Nephron (organoid): ENCODE measurements at regions not wholly inside any gene's neighbourhood (a gene's known extent, or its start where the extent isn't known, plus 50 kb on each side); places are given as distances from the start of the nearest gene placed in this dataset.
A peak's percentile ranks its signal among the peaks of the same experiment; 100 is the strongest.

ENCODE experiments used
- H3K27ac Mint-ChIP-seq, 3 experiments: 2 replicates each; pipeline ENCODE4 v1.8.0; 2020; ENCODE audit warnings: mixed read lengths in 3 of 3, mild to moderate bottlenecking in 2 of 3, moderate library complexity in 1 of 3
- H3K27me3 Mint-ChIP-seq: 2 replicates; pipeline ENCODE4 v1.8.0; 2021; ENCODE audit warnings: low read depth, mild to moderate bottlenecking, moderate library complexity, mixed read lengths
- H3K36me3 Mint-ChIP-seq: 2 replicates; pipeline ENCODE4 v1.8.0; 2020; ENCODE audit warnings: low read depth, mixed read lengths
- H3K4me1 Mint-ChIP-seq: 2 replicates; pipeline ENCODE4 v1.8.0; 2020; ENCODE audit warnings: mixed read lengths
- H3K4me3 Mint-ChIP-seq, 3 experiments: 2 replicates each; pipeline ENCODE4 v1.8.0; 2020; ENCODE audit warnings: mild to moderate bottlenecking in 3 of 3, mixed read lengths in 3 of 3, moderate library complexity in 2 of 3
- H3K9me3 Mint-ChIP-seq: 2 replicates; pipeline ENCODE4 v1.8.0; 2020; ENCODE audit warnings: mixed read lengths
- CTCF ChIP-seq, 3 experiments: fragments of 200-600 bp; sonication (generic); IDR thresholded peaks; one replicate each; pipeline ENCODE4 v1.5.0; 2021; ENCODE audit warnings: antibody characterized with exemption in 3 of 3; ENCODE audit not compliant: unreplicated experiment in 3 of 3

DNA sequence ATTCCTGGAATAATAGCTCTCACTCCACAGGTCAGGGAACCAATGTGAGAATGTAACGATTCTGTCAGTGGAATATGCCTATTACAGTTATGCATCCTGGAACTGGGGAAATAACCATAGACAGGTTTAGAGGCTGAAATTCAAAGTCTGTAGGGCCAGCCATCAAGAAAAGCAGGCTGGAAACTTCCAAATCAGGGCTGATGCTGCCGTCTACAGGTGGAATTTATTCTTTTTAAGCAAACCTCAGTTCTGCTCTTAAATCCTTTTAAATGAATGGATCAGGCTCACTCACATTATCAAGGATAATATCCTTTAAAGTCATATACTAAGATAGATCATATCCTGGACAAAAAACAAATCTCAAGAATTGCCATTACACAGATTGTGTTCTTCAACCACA, 699.8 kb downstream of the NR2F2 start:
- H3K36me3 Mint-ChIP-seq: no peaks in the 10 kb centered on the region
- no peaks in the 10 kb centered on the region for H3K4me1 Mint-ChIP-seq
- no peak for TF ChIP-seq CTCF (IDR thresholded peaks at IDR 0.05; ENCODE audit: unreplicated experiment in 3 of 3)
- H3K27ac Mint-ChIP-seq: no peak overlapping the region
- no peaks in the 10 kb centered on the region for H3K27me3 Mint-ChIP-seq
- H3K9me3 Mint-ChIP-seq: peaks cover 30% of the 10 kb centered on the region
- H3K4me3 Mint-ChIP-seq: no peak overlapping the region

GRCh38 chr15:97036301-97036700, 705.8 kb downstream of the NR2F2 start:
- Mint-ChIP-seq H3K4me3 (no peak overlapping the region), H3K27me3 (no peaks in the 10 kb centered on the region), H3K36me3 (no peaks in the 10 kb centered on the region), H3K27ac (no peak overlapping the region), H3K4me1 (no peaks in the 10 kb centered on the region), H3K9me3 (peaks cover 21% of the 10 kb centered on the region)
- no peak for TF ChIP-seq CTCF (IDR thresholded peaks at IDR 0.05; ENCODE audit: unreplicated experiment in 3 of 3)

GRCh38 chr15:97037080-97037479, 706.6 kb downstream of the NR2F2 start:
- Mint-ChIP-seq H3K36me3 (no peaks in the 10 kb centered on the region), H3K27me3 (no peaks in the 10 kb centered on the region)
- TF ChIP-seq CTCF (IDR thresholded peaks at IDR 0.05; ENCODE audit: unreplicated experiment in 3 of 3): no peak

DNA sequence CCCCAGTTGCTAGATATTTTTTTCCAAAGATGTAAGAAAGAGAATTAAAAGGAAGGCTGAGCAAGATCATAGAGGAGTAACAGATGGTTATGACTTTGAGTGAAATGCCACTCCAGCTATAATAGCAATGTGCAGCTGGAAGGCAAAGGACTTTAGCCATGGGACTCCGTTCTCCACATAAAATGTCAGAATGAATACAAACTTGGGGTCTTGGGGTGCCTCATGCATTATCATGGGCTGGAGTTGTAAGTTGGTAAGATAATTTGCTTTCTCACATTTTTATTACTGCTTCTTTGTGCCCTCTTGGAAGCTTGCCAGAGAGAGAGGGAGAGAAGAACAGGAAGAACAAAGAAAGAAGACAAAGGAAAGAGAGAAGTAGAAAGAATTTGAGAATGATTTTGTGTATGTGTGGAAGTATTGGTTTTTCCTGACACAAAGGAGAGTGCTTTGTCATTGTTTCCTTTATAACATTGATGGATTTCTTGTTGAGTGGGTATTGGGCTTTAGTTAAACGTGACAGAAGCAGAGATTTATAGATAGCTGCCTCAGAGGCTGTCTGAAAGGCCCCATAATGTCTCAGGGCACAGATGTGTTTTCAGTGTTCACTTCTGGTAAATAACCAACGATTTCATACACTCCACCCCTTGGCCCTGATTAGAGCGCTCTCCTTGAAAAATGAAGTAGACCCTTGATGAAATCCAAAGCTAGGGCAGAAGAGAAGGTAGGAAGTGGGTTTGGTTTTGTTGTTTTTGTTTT, 715.3 kb downstream of the NR2F2 start:
- Mint-ChIP-seq H3K9me3 (peaks cover under 1% of the 10 kb centered on the region), H3K27me3 (no peaks in the 10 kb centered on the region), H3K27ac (peak overlapping the region in 1 of 3 experiments; percentile 13), H3K36me3 (no peaks in the 10 kb centered on the region), H3K4me3 (no peak overlapping the region), H3K4me1 (no peaks in the 10 kb centered on the region)
- no peak for TF ChIP-seq CTCF (IDR thresholded peaks at IDR 0.05; ENCODE audit: unreplicated experiment in 3 of 3)

More at GRCh38 chr15:97037080-97037479, 706.6 kb downstream of the NR2F2 start:
- Mint-ChIP-seq H3K9me3 (peaks cover 16% of the 10 kb centered on the region), H3K27ac (no peak overlapping the region), H3K4me1 (no peaks in the 10 kb centered on the region), H3K4me3 (no peak overlapping the region)

DNA sequence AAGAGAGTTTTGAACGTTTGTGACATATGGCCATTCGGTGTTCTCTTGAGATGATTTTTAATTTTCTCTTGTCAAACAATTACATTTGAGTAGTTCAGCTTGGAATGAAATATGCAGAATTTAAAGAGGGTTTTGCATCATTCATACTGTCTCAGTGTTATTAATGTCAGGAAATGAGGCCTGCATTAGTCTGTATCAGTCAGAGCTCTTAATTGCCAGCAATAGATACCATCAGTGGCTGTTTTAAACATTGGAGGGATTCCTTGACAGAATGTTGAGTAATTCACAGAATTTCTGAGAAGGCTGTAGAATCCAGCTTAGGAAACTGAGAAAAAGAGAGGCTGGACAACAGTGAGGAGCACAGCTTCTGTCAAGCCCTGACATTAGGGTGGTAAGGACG, 722.0 kb downstream of the NR2F2 start:
- no peak overlapping the region for H3K27ac Mint-ChIP-seq
- H3K4me1 Mint-ChIP-seq: no peaks in the 10 kb centered on the region
- no peak for TF ChIP-seq CTCF (IDR thresholded peaks at IDR 0.05; ENCODE audit: unreplicated experiment in 3 of 3)
- H3K9me3 Mint-ChIP-seq: no peaks in the 10 kb centered on the region
- H3K4me3 Mint-ChIP-seq: no peak overlapping the region
- H3K27me3 Mint-ChIP-seq: no peaks in the 10 kb centered on the region
- H3K36me3 Mint-ChIP-seq: no peaks in the 10 kb centered on the region

- no peak for TF ChIP-seq CTCF (IDR thresholded peaks at IDR 0.05; ENCODE audit: unreplicated experiment in 3 of 3)
- Mint-ChIP-seq H3K4me3 (no peak overlapping the region), H3K36me3 (no peaks in the 10 kb centered on the region), H3K4me1 (no peaks in the 10 kb centered on the region), H3K9me3 (no peaks in the 10 kb centered on the region), H3K27me3 (no peaks in the 10 kb centered on the region), H3K27ac (no peak overlapping the region)
Observed at GRCh38 chr15:97053635-97054034, 723.1 kb downstream of the NR2F2 start.
